Cardiac muscle cell (in vitro differentiated cells and primary cell): ENCODE measurements at regions not wholly inside any gene's neighbourhood (a gene's known extent, or its start where the extent isn't known, plus 50 kb on each side); places are given as distances from the start of the nearest gene placed in this dataset.

Source experiments
- DNase-seq, 2 donors: peaks; one replicate each; pipeline versions ENCODE4 v3.0.0 to v3.0.0-alpha.2; 2010 to 2017; ENCODE audit warnings: low read depth in 1 of 2, low spot score in 1 of 2
- H3K27ac ChIP-seq: fragments of 200-600 bp; sonication (generic); 2 replicates; pipeline ENCODE4 v1.5.1; 2016
- H3K27me3 ChIP-seq: fragments of 200-600 bp; sonication (generic); 2 replicates; pipeline ENCODE4 v1.6.0; 2016; ENCODE audit warnings: control low read depth
- H3K36me3 ChIP-seq: fragments of 200-600 bp; sonication (generic); 2 replicates; pipeline ENCODE4 v1.5.1; 2016; ENCODE audit warnings: control low read depth
- H3K4me1 ChIP-seq: fragments of 200-600 bp; sonication (generic); 2 replicates; pipeline ENCODE4 v1.8.1; 2017; ENCODE audit warnings: low read depth, mild to moderate bottlenecking, mixed run types
- H3K4me3 ChIP-seq: fragments of 200-600 bp; sonication (generic); 2 replicates; pipeline ENCODE4 v1.5.1; 2016; ENCODE audit warnings: mild to moderate bottlenecking
- H3K9me3 ChIP-seq: fragments of 200-600 bp; sonication (generic); 2 replicates; pipeline ENCODE4 v1.5.1; 2017; ENCODE audit warnings: low read depth, mild to moderate bottlenecking, control low read depth
- TF ChIP-seq, protein P1 (sequence below): IDR thresholded peaks from 2 replicates; pipeline ENCODE4 v1.5.1; 2012; ENCODE audit warnings: low read depth, mild to moderate bottlenecking, low read length

DNA sequence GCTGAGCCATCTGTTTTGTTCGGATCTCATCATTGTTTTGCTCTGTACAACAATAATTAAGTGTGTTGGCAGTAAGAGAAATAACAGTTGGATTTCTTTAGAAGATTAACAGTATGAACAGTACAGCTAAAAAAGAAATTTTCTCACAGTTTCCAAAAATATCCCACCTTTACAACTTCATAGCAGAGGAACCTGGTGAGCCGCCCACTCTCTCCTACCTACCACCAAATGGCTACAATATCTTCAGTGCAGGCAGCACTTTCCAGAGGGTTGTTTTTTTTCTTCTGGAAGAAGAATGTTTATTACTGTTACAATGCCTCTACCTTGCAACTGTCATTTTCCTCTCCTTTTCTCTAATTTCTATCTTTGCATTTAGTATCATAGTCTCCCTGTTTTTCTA is 1577.5 kb upstream of the PRR20A start:
- Histone ChIP-seq H3K4me1 (no peaks in the 10 kb centered on the region), H3K36me3 (no peaks in the 10 kb centered on the region), H3K4me3 (no peak overlapping the region), H3K27ac (no peak overlapping the region), H3K9me3 (no peaks in the 10 kb centered on the region), H3K27me3 (no peaks in the 10 kb centered on the region)
- TF ChIP-seq, protein P1, sequence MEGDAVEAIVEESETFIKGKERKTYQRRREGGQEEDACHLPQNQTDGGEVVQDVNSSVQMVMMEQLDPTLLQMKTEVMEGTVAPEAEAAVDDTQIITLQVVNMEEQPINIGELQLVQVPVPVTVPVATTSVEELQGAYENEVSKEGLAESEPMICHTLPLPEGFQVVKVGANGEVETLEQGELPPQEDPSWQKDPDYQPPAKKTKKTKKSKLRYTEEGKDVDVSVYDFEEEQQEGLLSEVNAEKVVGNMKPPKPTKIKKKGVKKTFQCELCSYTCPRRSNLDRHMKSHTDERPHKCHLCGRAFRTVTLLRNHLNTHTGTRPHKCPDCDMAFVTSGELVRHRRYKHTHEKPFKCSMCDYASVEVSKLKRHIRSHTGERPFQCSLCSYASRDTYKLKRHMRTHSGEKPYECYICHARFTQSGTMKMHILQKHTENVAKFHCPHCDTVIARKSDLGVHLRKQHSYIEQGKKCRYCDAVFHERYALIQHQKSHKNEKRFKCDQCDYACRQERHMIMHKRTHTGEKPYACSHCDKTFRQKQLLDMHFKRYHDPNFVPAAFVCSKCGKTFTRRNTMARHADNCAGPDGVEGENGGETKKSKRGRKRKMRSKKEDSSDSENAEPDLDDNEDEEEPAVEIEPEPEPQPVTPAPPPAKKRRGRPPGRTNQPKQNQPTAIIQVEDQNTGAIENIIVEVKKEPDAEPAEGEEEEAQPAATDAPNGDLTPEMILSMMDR: no peak
- no peak for DNase-seq

DNA sequence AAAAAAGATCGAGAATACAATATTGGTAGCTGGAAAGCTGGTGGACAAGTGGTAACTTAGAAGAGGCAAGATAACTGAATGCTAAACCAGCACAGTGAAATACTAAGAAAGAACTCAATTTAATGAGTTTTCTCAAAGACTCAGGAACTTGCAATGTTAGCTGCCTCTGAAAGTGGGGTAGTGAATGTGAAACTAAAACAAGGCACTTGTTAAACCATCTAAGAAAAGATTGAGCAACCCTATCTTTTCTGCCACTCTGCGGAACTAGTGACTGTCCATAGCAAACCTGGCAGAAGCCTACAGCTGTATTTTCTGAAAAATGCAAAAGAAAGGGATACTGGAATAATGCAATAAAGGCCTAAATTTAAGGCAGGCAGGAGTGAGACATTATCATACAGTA is 1574.4 kb upstream of the PRR20A start:
- TF ChIP-seq, protein P1: no peak
- Histone ChIP-seq H3K4me1 (no peaks in the 10 kb centered on the region), H3K36me3 (no peaks in the 10 kb centered on the region), H3K4me3 (no peak overlapping the region), H3K27ac (no peak overlapping the region), H3K9me3 (no peaks in the 10 kb centered on the region), H3K27me3 (no peaks in the 10 kb centered on the region)
- DNase-seq: no peak

DNA sequence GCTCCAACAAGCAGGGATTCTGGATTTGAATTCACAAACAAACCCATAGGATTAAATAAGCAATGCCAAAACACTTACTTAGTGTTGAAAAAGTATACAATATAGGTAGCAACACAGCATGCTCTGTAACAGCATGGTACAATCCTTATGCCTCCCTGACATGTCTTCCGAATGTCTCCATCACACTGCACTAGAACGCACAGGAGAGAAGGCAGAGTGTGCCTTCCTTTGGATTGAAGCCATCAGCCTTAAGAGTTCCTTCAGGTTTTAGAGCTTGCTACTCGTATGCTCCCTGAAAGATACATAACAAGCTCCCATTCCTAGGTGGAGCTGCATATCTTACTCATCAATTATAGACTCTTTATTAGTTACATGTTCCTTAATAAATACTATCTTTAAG is 1573.9 kb upstream of the PRR20A start:
- H3K4me1 ChIP-seq: no peaks in the 10 kb centered on the region
- no peaks in the 10 kb centered on the region for H3K27me3 ChIP-seq
- no peak for DNase-seq
- H3K36me3 ChIP-seq: no peaks in the 10 kb centered on the region
- H3K9me3 ChIP-seq: no peaks in the 10 kb centered on the region
- H3K4me3 ChIP-seq: no peak overlapping the region
- H3K27ac ChIP-seq: no peak overlapping the region
- TF ChIP-seq, protein P1: no peak

DNA sequence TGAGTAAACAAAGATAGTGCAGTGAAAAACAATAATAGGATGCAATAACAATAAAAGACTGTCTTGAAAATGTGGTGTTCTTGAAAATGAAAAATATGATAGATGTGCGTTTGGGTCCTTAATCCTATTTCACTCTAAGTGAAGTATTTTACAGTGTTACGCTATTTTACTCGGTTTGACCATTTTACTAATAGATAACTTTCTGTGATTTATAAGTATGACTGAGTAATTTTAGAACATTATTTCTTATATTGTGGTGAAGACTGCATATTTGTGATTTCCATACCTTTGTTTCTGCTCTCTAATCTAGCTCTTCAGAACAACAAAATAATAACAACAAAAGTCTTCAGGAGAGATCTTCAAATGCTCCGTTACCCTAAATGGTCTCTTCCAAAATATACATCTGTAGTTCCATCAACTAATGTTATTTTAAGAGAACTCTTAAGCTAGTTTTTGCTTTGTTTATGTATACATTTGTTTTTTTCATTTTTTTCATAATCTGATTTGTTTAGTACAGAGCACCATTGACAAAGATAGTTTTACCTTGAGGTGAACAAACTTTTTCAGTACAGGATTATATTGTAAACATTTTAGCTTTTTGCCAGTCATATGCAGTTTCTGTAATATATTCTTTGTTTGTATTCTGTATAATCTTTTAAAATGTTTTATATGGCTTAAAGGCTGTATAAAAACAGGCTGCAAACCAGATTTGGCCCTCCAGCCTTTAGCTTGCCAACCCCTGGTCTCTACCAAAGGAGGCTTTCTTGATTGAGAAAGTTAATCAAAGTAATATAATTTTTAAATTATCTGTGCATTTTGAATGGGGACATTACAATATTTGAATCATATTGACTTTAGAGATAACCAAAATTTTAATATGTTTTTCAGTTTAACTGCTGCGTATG is 1572.7 kb upstream of the PRR20A start:
- no peak overlapping the region for H3K4me3 ChIP-seq
- no peaks in the 10 kb centered on the region for H3K9me3 ChIP-seq
- no peak for DNase-seq
- no peaks in the 10 kb centered on the region for H3K36me3 ChIP-seq
- H3K27ac ChIP-seq: no peak overlapping the region
- H3K4me1 ChIP-seq: no peaks in the 10 kb centered on the region
- no peaks in the 10 kb centered on the region for H3K27me3 ChIP-seq
- TF ChIP-seq, protein P1: no peak

GRCh38 chr13:55569082-55569481 is 1571.6 kb upstream of the PRR20A start:
- TF ChIP-seq, protein P1: no peak
- DNase-seq: no peak
- Histone ChIP-seq H3K9me3 (no peaks in the 10 kb centered on the region), H3K27ac (no peak overlapping the region), H3K4me1 (no peaks in the 10 kb centered on the region), H3K4me3 (no peak overlapping the region), H3K36me3 (no peaks in the 10 kb centered on the region), H3K27me3 (no peaks in the 10 kb centered on the region)
